GM13977 (cell line): ENCODE measurements at regions not wholly inside any gene's neighbourhood (a gene's known extent, or its start where the extent isn't known, plus 50 kb on each side); places are given as distances from the start of the nearest gene placed in this dataset.

Experiments used
- DNase-seq: peaks from one replicate; pipeline ENCODE4 v3.0.0; 2012; ENCODE audit warnings: low spot score
- CTCF ChIP-seq: IDR thresholded peaks from 2 replicates; pipeline ENCODE4 v1.5.1; 2012; ENCODE audit warnings: mild to moderate bottlenecking, control low read depth; ENCODE audit not compliant: insufficient read depth; ENCODE audit errors: extremely low read depth, missing control alignments
- in situ Hi-C: fragments of 300-500 bp; cut with MboI; formaldehyde crosslinking; loops from one replicate; pipeline ENCODE4 v1.12.0; 2022; ENCODE audit warnings: low sequenced_read_pairs, low pct_unique_long_range_greater_than_20kb, mixed read lengths, inconsistent platforms; ENCODE audit not compliant: unreplicated experiment

- no peak for TF ChIP-seq CTCF
- DNase-seq: no peak
- in situ Hi-C loops: no loop called here
Observed at GRCh38 chr7:131781-132482, 60.4 kb upstream of the FAM20C start.

GRCh38 chr7:132899-133298, 59.5 kb upstream of the FAM20C start:
- TF ChIP-seq CTCF: no peak
- DNase-seq: no peak
- in situ Hi-C loops: no loop called here

DNA sequence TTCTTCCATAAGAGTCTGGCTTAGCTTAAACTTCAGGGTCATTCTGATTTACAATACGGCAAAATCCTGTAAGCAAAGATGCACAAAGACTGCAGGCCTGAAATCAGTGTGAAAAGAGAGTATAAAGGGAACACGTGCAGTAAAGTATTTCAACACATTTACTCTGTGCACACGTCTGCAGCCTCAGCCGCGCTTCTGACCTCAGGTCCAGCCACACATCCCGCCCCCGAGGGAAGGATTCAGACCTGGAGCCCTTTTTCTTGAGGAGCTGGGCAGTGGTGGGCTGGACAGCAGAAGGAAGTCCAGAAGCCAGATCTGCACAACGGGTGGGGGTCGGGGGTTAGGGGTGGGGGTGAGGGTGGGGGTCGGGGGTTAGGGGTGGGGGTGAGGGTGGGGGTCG, 58.9 kb upstream of the FAM20C start:
- no peak for DNase-seq
- in situ Hi-C loops: no loop called here
- TF ChIP-seq CTCF: no peak

GRCh38 chr7:134029-134428, 58.3 kb upstream of the FAM20C start:
- TF ChIP-seq CTCF: no peak

GRCh38 chr7:134561-135256, 57.7 kb upstream of the FAM20C start:
- TF ChIP-seq CTCF: no peak
- no peak for DNase-seq
- in situ Hi-C loops: no loop called here

More at GRCh38 chr7:134029-134428, 58.3 kb upstream of the FAM20C start:
- DNase-seq: no peak
- in situ Hi-C loops: no loop called here

- in situ Hi-C loops: no loop called here
- DNase-seq: no peak
- no peak for TF ChIP-seq CTCF
Observed at GRCh38 chr7:135257-135653, 57.1 kb upstream of the FAM20C start.
